Activated T-helper 17 cell treated with anti-CD3 and anti-CD28 coated beads, Interleukin-2, amount 50 U/mL, for 72 hours (primary cell): ENCODE measurements at regions not wholly inside any gene's neighbourhood (a gene's known extent, or its start where the extent isn't known, plus 50 kb on each side); places are given as distances from the start of the nearest gene placed in this dataset.
"Not testable (repeated sequence)": the region's sequence is repeated elsewhere in the genome, so short reads cannot be mapped to it uniquely, and the experiment has no call there.

Experiments used
- ATAC-seq: fragments of 150-1000 bp; cut with Tn5 transposase; replicated peaks from 2 replicates; pipeline ENCODE4 v1.10.0; 2021; ENCODE audit warnings: mild to moderate bottlenecking, moderate library complexity
- H3K27ac Mint-ChIP-seq: one replicate; pipeline ENCODE4 v1.8.0; 2022; ENCODE audit warnings: mixed read lengths
- H3K27me3 Mint-ChIP-seq: one replicate; pipeline ENCODE4 v1.8.0; 2022; ENCODE audit warnings: mixed read lengths
- H3K36me3 Mint-ChIP-seq: one replicate; pipeline ENCODE4 v1.8.0; 2022; ENCODE audit warnings: low read depth, mild to moderate bottlenecking, mixed read lengths
- H3K4me1 Mint-ChIP-seq: one replicate; pipeline ENCODE4 v1.8.0; 2022; ENCODE audit warnings: mixed read lengths
- H3K4me3 Mint-ChIP-seq: one replicate; pipeline ENCODE4 v1.8.0; 2022; ENCODE audit warnings: mild to moderate bottlenecking, mixed read lengths
- H3K9me3 Mint-ChIP-seq: one replicate; pipeline ENCODE4 v1.8.0; 2022; ENCODE audit warnings: mixed read lengths

- H3K36me3 Mint-ChIP-seq: no peaks in the 10 kb centered on the region
- no peak overlapping the region for H3K27ac Mint-ChIP-seq
- H3K4me3 Mint-ChIP-seq: no peak overlapping the region
- H3K9me3 Mint-ChIP-seq: no peaks in the 10 kb centered on the region
- H3K4me1 Mint-ChIP-seq: no peaks in the 10 kb centered on the region
- no peaks in the 10 kb centered on the region for H3K27me3 Mint-ChIP-seq
- ATAC-seq: no peak
Observed at GRCh38 chr15:96978937-96979473, 648.5 kb downstream of the NR2F2 start.

DNA sequence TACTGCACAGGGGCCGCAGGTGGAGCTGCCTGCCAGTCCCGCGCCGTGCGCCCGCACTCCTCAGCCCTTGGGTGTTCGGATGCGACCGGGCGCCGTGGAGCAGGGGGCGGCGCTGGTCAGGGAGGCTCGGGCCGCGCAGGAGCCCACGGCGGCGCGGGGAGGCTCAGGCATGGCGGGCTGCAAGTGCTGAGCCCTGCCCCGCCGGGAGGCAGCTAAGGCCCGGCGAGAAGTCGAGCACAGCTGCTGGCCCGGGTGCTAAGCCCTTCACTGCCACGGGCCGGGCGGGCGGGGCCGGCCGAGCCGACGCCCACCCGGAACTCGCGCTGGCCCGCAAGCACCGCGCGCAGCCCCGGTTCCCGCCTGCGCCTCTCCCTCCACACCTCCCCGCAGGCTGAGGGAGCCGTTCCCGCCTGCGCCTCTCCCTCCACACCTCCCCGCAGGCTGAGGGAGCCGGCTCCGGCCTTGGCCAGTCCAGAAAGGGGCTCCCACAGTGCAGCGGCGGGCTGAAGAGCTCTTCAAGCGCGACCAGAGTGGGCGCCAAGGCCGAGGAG is 653.7 kb downstream of the NR2F2 start:
- H3K27me3 Mint-ChIP-seq, H3K36me3 Mint-ChIP-seq, H3K27ac Mint-ChIP-seq, H3K4me3 Mint-ChIP-seq, H3K4me1 Mint-ChIP-seq, ATAC-seq: not testable (repeated sequence)
- H3K9me3 Mint-ChIP-seq: peaks cover 12% of the 10 kb centered on the region

DNA sequence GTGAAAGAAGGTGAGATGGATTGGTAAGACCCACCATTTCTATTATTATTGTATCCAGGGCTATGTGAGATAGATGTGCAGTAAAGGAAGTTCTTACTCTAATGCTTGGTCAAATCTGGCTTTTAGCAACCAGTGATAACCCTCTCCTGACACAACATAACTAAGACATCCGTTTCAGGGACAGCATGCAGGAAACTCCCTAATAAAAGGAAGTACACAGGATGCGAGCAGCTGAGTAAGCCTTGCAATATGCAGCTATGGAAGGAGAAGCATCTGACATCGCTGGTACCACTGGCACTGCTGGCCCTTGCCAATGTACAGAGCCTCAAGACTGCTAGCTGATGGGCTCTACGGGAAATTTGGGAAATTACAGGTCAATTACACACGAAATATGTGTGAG is 662.3 kb downstream of the NR2F2 start:
- Mint-ChIP-seq H3K4me1 (no peaks in the 10 kb centered on the region), H3K36me3 (no peaks in the 10 kb centered on the region), H3K27ac (no peak overlapping the region), H3K27me3 (no peaks in the 10 kb centered on the region), H3K9me3 (peaks cover 23% of the 10 kb centered on the region), H3K4me3 (no peak overlapping the region)
- ATAC-seq: no peak

DNA sequence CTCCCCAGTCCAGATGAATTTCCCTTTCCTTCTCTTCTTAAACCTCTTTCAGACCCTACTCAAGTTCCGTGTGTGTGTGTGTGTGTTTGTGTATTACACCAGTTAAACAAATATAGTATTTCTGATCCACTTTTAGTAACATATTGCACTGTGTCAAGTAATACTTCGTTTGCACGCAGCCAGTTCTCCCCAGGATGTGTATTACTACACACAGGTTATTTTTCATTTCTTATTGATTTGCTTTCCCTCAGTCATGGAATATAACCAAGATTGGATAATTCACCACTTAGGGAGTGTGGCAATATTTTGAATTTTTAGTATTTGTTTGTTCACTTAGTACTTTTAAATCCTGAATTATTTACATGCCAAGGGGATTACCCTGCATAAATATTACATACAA is 667.0 kb downstream of the NR2F2 start:
- ATAC-seq: no peak
- Mint-ChIP-seq H3K4me3 (no peak overlapping the region), H3K27me3 (no peaks in the 10 kb centered on the region), H3K4me1 (no peaks in the 10 kb centered on the region), H3K36me3 (no peaks in the 10 kb centered on the region), H3K27ac (no peak overlapping the region), H3K9me3 (peaks cover 13% of the 10 kb centered on the region)

- no peaks in the 10 kb centered on the region for H3K4me1 Mint-ChIP-seq
- H3K36me3 Mint-ChIP-seq: no peaks in the 10 kb centered on the region
- H3K27me3 Mint-ChIP-seq: no peaks in the 10 kb centered on the region
- H3K4me3 Mint-ChIP-seq: no peak overlapping the region
- H3K27ac Mint-ChIP-seq: no peak overlapping the region
- H3K9me3 Mint-ChIP-seq: peaks cover 3% of the 10 kb centered on the region
- ATAC-seq: no peak
Observed at GRCh38 chr15:97009031-97009431, 678.5 kb downstream of the NR2F2 start.

DNA sequence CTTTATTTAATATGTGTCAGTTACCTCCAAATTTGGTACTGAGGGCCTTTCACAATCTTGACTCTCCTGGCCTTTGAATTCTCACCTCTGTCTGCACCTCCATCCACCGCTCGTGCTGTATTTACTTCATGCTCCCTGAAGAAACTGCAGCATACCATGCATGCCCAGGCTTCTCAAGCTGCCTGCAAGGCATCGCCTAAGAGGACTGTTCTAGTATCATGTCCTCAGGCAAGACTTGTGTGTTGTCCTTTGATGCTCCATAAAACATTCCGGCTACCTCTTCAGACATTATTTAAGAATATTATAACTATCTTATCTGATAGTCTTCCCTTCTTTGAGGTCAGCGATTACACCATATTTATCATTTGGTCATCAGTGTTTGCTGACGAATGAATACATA is 682.5 kb downstream of the NR2F2 start:
- Mint-ChIP-seq H3K4me1 (no peaks in the 10 kb centered on the region), H3K9me3 (peaks cover 15% of the 10 kb centered on the region), H3K36me3 (no peaks in the 10 kb centered on the region), H3K27me3 (no peaks in the 10 kb centered on the region), H3K27ac (no peak overlapping the region), H3K4me3 (no peak overlapping the region)
- ATAC-seq: no peak

DNA sequence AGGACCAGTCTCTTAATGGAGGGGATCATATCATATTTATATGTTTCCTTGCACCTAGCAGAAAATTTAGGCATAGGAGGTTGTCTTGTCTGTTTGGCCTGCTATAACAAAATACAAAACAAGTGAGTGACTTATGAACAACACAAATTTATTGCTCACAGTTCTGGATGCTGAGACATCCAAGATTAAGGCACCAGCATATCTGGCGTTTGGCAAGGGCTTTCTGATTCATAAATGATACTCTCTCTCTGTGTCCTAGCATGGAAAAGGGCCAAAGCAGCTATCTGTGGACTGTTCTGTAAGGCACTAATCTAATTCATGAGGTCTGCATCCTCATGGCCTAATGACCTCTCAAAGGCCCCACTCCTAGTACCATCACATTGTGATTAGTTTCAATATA is 683.0 kb downstream of the NR2F2 start:
- Mint-ChIP-seq H3K36me3 (no peaks in the 10 kb centered on the region), H3K9me3 (peaks cover 15% of the 10 kb centered on the region)
- no peak for ATAC-seq

GRCh38 chr15:97014001-97014400 is 683.5 kb downstream of the NR2F2 start:
- H3K4me3 Mint-ChIP-seq: no peak overlapping the region
- H3K36me3 Mint-ChIP-seq: no peaks in the 10 kb centered on the region
- no peak for ATAC-seq
- no peak overlapping the region for H3K27ac Mint-ChIP-seq
- H3K27me3 Mint-ChIP-seq: no peaks in the 10 kb centered on the region
- peaks cover 15% of the 10 kb centered on the region for H3K9me3 Mint-ChIP-seq
- no peaks in the 10 kb centered on the region for H3K4me1 Mint-ChIP-seq

More for the DNA sequence above, 683.0 kb downstream of the NR2F2 start:
- no peaks in the 10 kb centered on the region for H3K27me3 Mint-ChIP-seq
- H3K4me1 Mint-ChIP-seq: no peaks in the 10 kb centered on the region
- no peak overlapping the region for H3K4me3 Mint-ChIP-seq
- H3K27ac Mint-ChIP-seq: no peak overlapping the region

- H3K27ac Mint-ChIP-seq: no peak overlapping the region
- no peak for ATAC-seq
- peaks cover 11% of the 10 kb centered on the region for H3K9me3 Mint-ChIP-seq
- no peaks in the 10 kb centered on the region for H3K27me3 Mint-ChIP-seq
- no peaks in the 10 kb centered on the region for H3K4me1 Mint-ChIP-seq
- H3K4me3 Mint-ChIP-seq: no peak overlapping the region
- H3K36me3 Mint-ChIP-seq: no peaks in the 10 kb centered on the region
Observed at GRCh38 chr15:97023488-97023844, 693.0 kb downstream of the NR2F2 start.

- no peak overlapping the region for H3K27ac Mint-ChIP-seq
- no peaks in the 10 kb centered on the region for H3K27me3 Mint-ChIP-seq
- ATAC-seq: no peak
- no peaks in the 10 kb centered on the region for H3K36me3 Mint-ChIP-seq
- peaks cover 11% of the 10 kb centered on the region for H3K9me3 Mint-ChIP-seq
- no peaks in the 10 kb centered on the region for H3K4me1 Mint-ChIP-seq
- no peak overlapping the region for H3K4me3 Mint-ChIP-seq
Observed at GRCh38 chr15:97026781-97027180, 696.3 kb downstream of the NR2F2 start.

DNA sequence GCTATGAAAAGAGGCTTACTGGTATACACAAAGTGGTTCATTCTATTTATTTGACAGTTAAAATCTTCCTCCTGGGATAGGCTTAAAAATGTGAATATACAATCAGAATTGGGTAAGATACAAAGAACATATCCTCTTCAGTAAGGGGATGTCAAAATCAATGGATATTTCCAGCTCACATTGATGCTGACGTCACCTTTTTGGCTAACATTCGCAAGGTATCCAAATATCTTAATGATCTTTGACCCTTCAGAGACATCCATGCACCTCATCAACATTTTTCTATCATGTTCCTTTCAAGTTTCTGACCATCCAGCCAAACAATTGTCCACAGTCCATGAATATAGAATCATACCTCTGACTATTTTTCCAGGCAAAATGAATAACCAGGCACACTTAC is 697.3 kb downstream of the NR2F2 start:
- no peak for ATAC-seq
- H3K9me3 Mint-ChIP-seq: peaks cover 11% of the 10 kb centered on the region
- H3K27me3 Mint-ChIP-seq: no peaks in the 10 kb centered on the region
- no peak overlapping the region for H3K4me3 Mint-ChIP-seq
- H3K36me3 Mint-ChIP-seq: no peaks in the 10 kb centered on the region
- no peaks in the 10 kb centered on the region for H3K4me1 Mint-ChIP-seq
- no peak overlapping the region for H3K27ac Mint-ChIP-seq

DNA sequence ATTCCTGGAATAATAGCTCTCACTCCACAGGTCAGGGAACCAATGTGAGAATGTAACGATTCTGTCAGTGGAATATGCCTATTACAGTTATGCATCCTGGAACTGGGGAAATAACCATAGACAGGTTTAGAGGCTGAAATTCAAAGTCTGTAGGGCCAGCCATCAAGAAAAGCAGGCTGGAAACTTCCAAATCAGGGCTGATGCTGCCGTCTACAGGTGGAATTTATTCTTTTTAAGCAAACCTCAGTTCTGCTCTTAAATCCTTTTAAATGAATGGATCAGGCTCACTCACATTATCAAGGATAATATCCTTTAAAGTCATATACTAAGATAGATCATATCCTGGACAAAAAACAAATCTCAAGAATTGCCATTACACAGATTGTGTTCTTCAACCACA is 699.8 kb downstream of the NR2F2 start:
- Mint-ChIP-seq H3K27ac (no peak overlapping the region), H3K4me1 (no peaks in the 10 kb centered on the region), H3K9me3 (peaks cover 8% of the 10 kb centered on the region), H3K36me3 (no peaks in the 10 kb centered on the region), H3K27me3 (no peaks in the 10 kb centered on the region), H3K4me3 (no peak overlapping the region)
- no peak for ATAC-seq

DNA sequence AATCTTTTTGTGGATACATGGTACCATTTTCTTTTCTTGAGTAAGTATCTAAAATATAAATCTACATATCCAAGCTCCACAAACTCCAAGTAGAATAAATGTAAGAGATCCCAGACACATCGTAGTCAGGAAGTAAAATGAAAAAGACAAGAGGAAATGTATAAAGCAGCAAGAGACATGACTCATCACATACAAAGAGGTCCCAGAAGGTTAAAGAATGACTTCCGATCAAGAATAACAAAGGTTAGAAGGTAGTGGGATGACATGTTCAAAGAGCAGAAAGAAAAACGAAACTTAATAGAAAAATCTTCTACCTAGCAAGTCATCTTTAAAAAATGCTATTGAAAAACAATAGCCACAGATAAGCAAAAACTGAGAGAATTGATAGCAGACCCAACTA is 705.8 kb downstream of the NR2F2 start:
- H3K27ac Mint-ChIP-seq: no peak overlapping the region
- no peaks in the 10 kb centered on the region for H3K4me1 Mint-ChIP-seq
- no peaks in the 10 kb centered on the region for H3K27me3 Mint-ChIP-seq
- peaks cover 7% of the 10 kb centered on the region for H3K9me3 Mint-ChIP-seq
- no peak for ATAC-seq
- no peaks in the 10 kb centered on the region for H3K36me3 Mint-ChIP-seq
- H3K4me3 Mint-ChIP-seq: no peak overlapping the region

- no peak overlapping the region for H3K4me3 Mint-ChIP-seq
- no peak overlapping the region for H3K27ac Mint-ChIP-seq
- H3K27me3 Mint-ChIP-seq: no peaks in the 10 kb centered on the region
- H3K9me3 Mint-ChIP-seq: peaks cover 7% of the 10 kb centered on the region
- no peak for ATAC-seq
- H3K36me3 Mint-ChIP-seq: no peaks in the 10 kb centered on the region
- no peaks in the 10 kb centered on the region for H3K4me1 Mint-ChIP-seq
Observed at GRCh38 chr15:97037080-97037479, 706.6 kb downstream of the NR2F2 start.

- no peak overlapping the region for H3K4me3 Mint-ChIP-seq
- no peak for ATAC-seq
- no peaks in the 10 kb centered on the region for H3K36me3 Mint-ChIP-seq
- no peaks in the 10 kb centered on the region for H3K27me3 Mint-ChIP-seq
- H3K9me3 Mint-ChIP-seq: peaks cover 3% of the 10 kb centered on the region
- H3K4me1 Mint-ChIP-seq: no peaks in the 10 kb centered on the region
- no peak overlapping the region for H3K27ac Mint-ChIP-seq
Observed at GRCh38 chr15:97045666-97046421, 715.3 kb downstream of the NR2F2 start.
